BJ (cell line): ENCODE measurements at regions not wholly inside any gene's neighbourhood (a gene's known extent, or its start where the extent isn't known, plus 50 kb on each side); places are given as distances from the start of the nearest gene placed in this dataset.

Experiments
- CTCF ChIA-PET: fragments of 350-600 bp; formaldehyde crosslinking; extraction: SDS; loops from one replicate; lab custom pipeline; 2021; ENCODE audit warnings: antibody characterized with exemption, inconsistent platforms; lab: Yijun Ruan, JAX
- POLR2A ChIA-PET: fragments of 300-600 bp; sonication (Branson Sonifier 250); formaldehyde crosslinking; extraction: SDS; loops from one replicate; lab custom pipeline; 2021; ENCODE audit warnings: antibody characterized with exemption; lab: Charles Lee
- DNase-seq: peaks from one replicate; pipeline ENCODE4 v3.0.0-alpha.2; 2011; ENCODE audit warnings: low read depth
- H3K27me3 ChIP-seq: 2 replicates; pipeline ENCODE4 v1.6.0; 2011; ENCODE audit warnings: low read length; ENCODE audit not compliant: control insufficient read depth, insufficient read depth
- H3K36me3 ChIP-seq: 2 replicates; pipeline ENCODE4 v1.5.1; 2011; ENCODE audit warnings: low read length; ENCODE audit not compliant: control insufficient read depth, insufficient read depth
- H3K4me3 ChIP-seq: 2 replicates; pipeline ENCODE4 v1.5.1; 2011; ENCODE audit warnings: low read depth, mild to moderate bottlenecking, control low read depth, low read length
- TF ChIP-seq, protein P1 (sequence below): IDR thresholded peaks from 2 replicates; pipeline ENCODE4 v1.5.1; 2011; ENCODE audit warnings: low read depth, mild to moderate bottlenecking, control low read depth, inconsistent platforms, low read length, moderate library complexity; ENCODE audit not compliant: insufficient read depth

DNA sequence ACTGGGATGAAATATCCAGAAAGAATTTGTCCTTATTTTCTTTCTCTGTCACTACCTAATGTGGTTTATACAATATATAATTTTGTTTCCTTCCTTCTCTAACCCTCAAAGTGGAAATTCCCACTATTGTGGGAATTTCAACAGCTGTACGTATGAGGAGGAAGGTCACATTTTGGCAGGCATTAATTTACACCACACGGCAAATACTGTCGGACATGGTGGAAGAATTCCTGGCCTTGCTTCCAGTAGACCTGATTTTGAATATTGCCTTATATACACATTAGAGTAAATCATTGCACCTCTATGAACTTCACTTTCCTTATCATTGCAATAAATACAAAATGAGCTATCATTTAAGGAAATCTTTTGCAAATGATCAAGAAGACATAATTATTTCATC lies 358.1 kb upstream of the ETAA1 start:
- TF ChIP-seq, protein P1, sequence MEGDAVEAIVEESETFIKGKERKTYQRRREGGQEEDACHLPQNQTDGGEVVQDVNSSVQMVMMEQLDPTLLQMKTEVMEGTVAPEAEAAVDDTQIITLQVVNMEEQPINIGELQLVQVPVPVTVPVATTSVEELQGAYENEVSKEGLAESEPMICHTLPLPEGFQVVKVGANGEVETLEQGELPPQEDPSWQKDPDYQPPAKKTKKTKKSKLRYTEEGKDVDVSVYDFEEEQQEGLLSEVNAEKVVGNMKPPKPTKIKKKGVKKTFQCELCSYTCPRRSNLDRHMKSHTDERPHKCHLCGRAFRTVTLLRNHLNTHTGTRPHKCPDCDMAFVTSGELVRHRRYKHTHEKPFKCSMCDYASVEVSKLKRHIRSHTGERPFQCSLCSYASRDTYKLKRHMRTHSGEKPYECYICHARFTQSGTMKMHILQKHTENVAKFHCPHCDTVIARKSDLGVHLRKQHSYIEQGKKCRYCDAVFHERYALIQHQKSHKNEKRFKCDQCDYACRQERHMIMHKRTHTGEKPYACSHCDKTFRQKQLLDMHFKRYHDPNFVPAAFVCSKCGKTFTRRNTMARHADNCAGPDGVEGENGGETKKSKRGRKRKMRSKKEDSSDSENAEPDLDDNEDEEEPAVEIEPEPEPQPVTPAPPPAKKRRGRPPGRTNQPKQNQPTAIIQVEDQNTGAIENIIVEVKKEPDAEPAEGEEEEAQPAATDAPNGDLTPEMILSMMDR: no peak
- DNase-seq: no peak
- Histone ChIP-seq H3K36me3 (no peaks in the 10 kb centered on the region), H3K27me3 (no peaks in the 10 kb centered on the region), H3K4me3 (no peak overlapping the region)
- ChIA-PET POLR2A (no interaction called here), CTCF (interaction anchor here (1.0 kb wide), 1 partner anchor 16 kb away, joined by 3 read pairs; no protein-coding TSS in a partner anchor)

DNA sequence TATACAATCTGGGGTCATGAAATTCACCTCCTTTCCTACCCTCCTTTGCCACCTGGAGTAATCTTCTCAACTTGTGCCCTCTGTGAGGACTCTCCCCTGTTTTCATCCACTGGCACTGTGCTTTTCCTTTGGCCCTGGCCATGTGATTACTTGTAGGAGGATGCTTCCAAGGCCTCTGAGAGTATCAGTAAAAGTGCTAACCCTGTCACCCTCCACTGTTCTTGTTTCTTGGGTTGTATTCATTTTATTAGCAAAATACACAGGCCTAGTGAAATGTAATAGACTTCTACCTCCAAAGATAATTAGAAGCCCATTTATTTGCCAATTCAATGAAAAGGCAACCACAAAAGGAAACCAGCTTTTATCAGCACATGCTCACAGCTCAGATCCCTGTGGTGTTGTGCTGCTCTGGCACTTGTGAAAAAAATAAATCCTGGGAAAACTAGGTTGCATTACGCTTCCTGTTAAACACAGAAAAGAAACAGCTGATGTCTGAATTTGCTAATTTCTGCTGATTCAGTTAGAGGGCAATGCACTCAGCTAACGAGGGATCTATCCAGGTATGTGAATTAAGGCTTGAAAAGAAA lies 357.5 kb upstream of the ETAA1 start:
- ChIA-PET POLR2A (no interaction called here), CTCF (interaction anchor here (1.0 kb wide), 1 partner anchor 16 kb away, joined by 3 read pairs; no protein-coding TSS in a partner anchor)
- no peak for DNase-seq

DNA sequence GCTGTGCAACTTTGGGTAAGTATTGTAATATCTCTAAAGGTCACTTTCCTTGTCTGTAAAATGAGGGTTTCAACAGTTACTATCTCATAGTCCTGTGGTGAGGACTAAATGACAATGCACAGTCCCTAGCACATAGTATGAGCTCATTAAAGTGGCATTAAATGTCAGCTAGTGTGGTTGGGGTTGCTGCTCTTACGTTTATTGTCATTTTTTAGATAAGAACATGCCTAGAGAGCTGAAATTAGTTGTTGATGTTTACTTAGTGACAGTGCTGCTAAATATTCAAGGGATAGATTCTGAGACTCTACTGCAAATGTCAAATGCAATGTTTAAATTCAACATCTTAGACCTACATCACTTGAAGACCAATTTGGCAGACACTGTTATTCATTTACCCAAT lies 356.1 kb upstream of the ETAA1 start:
- no peaks in the 10 kb centered on the region for H3K27me3 ChIP-seq
- no peak overlapping the region for H3K4me3 ChIP-seq
- H3K36me3 ChIP-seq: no peaks in the 10 kb centered on the region
- TF ChIP-seq, protein P1: no peak
- DNase-seq: no peak
- ChIA-PET CTCF (interaction anchor here (1.2 kb wide), 1 partner anchor 12 kb away, joined by 3 read pairs; no protein-coding TSS in a partner anchor), POLR2A (no interaction called here)

More for the DNA sequence above, 357.5 kb upstream of the ETAA1 start:
- Histone ChIP-seq H3K36me3 (no peaks in the 10 kb centered on the region), H3K27me3 (no peaks in the 10 kb centered on the region), H3K4me3 (no peak overlapping the region)
- TF ChIP-seq, protein P1: no peak

DNA sequence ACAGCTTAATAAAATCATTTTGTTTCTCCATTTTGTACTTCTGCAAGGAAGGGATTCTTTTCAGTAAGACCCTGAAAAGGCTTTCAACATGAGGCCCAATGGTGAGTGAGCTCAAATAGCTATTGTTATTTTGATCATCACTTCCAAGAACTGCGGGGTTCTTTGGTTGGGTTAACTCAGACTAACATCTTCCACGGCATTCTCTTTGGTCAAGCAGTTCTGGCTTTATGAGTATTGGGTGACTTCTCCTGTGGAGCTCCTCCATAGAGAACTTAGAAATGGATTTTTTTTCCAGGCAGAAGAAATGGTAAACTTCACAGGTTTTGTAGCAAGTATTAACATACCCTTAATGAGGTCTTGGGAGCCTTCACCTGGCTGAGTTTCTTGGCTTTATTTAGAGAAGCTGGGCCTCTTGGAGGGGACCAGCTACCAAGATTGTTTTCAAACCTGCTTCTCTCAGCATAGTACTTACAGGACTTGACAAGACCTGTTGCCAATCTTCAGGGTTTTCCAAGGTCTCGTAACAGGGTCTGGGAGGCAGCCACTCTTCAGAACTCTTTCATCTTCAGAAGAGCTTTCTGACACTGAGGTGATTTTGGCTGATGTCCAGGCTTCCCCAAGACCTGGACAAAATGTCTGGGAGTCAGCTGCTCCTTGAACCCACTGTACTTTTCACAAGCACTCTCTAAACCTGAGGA lies 353.2 kb upstream of the ETAA1 start:
- no peak overlapping the region for H3K4me3 ChIP-seq
- ChIA-PET CTCF (no interaction called here), POLR2A (no interaction called here)
- TF ChIP-seq, protein P1: no peak
- no peaks in the 10 kb centered on the region for H3K27me3 ChIP-seq
- DNase-seq: no peak
- H3K36me3 ChIP-seq: no peaks in the 10 kb centered on the region

DNA sequence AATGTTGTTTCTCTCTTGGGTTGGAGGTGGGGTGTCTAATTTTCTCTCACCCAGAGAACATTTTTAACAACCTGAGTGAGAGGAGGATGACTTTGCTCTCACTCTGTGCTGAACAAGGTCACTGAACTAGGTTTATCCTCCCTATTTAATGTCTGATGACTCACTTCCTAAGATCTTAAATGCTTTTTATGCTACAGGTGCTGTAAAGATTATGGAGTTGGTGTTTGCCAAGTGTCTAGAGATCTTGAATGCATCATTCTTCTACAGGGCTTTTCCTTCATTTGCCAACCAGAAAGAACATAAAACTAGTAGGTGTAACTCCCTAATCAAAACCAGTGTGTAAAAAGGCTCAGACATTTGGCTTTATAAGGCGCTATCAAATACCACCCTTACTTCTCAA lies 350.5 kb upstream of the ETAA1 start:
- TF ChIP-seq, protein P1: no peak
- DNase-seq: no peak
- H3K27me3 ChIP-seq: no peaks in the 10 kb centered on the region
- ChIA-PET POLR2A (no interaction called here), CTCF (interaction anchor here (0.6 to 1.1 kb wide), 2 partner anchors 9 to 10 kb away, joined by 3 to 4 read pairs; no protein-coding TSS in a partner anchor)
- H3K36me3 ChIP-seq: no peaks in the 10 kb centered on the region
- no peak overlapping the region for H3K4me3 ChIP-seq
